Right atrium auricular region (tissue), 2 donors: ENCODE measurements at regions not wholly inside any gene's neighbourhood (a gene's known extent, or its start where the extent isn't known, plus 50 kb on each side); places are given as distances from the start of the nearest gene placed in this dataset.

ENCODE experiments used
- DNase-seq: peaks from one replicate; pipeline ENCODE4 v3.0.0-alpha.2; 2019; ENCODE audit warnings: low spot score
- H3K27ac ChIP-seq, 2 donors: fragments of 200-600 bp; sonication (generic); 1 replicate in 1 of 2; 2 replicates in 1 of 2; pipeline ENCODE4 v1.5.1; 2016 to 2019
- H3K27me3 ChIP-seq, 2 donors: fragments of 200-600 bp; sonication (generic); one replicate each; pipeline versions ENCODE4 v1.5.1 to v1.6.0; 2017 to 2019
- H3K36me3 ChIP-seq: fragments of 200-600 bp; sonication (generic); one replicate; pipeline ENCODE4 v1.5.1; 2016
- H3K4me1 ChIP-seq, 2 donors: fragments of 200-600 bp; sonication (generic); one replicate each; pipeline versions ENCODE4 v1.5.1 to v1.6.0; 2017 to 2019
- H3K4me3 ChIP-seq, 2 donors: fragments of 200-600 bp; sonication (generic); 1 replicate in 1 of 2; 2 replicates in 1 of 2; pipeline ENCODE4 v1.5.1; 2017 to 2019; ENCODE audit warnings: mild to moderate bottlenecking in 1 of 2, moderate library complexity in 1 of 2
- H3K9me3 ChIP-seq, 2 donors: fragments of 200-600 bp; sonication (generic); one replicate each; pipeline ENCODE4 v1.5.1; 2019
- TF ChIP-seq, protein P1 (sequence below), 2 donors: fragments of 200-600 bp; sonication (generic); IDR thresholded peaks; one replicate each; pipeline ENCODE4 v1.5.1; 2019; ENCODE audit warnings: antibody characterized with exemption in 2 of 2

DNA sequence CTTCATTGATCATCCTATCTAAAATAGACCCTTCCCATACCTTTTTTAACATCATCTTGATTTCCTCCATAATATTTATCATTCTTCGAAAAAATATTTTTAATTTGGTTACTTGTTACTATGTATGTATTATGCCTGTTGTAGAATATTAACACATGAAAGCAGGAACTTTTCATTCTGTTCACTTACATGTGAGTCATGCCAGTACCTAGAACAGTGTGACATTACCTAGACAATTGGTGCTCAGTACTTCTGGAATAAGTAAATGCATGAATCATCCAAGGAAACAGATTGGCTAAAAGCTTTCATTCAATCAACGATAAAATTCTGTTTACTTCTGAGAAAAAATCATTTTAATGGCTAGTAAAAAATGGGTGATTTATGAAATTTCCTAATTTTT, 76.4 kb downstream of the CXXC4 start:
- H3K27me3 ChIP-seq = no peaks in the 10 kb centered on the region
- H3K4me1 ChIP-seq = no peaks in the 10 kb centered on the region
- no peak overlapping the region for H3K4me3 ChIP-seq
- no peaks in the 10 kb centered on the region for H3K9me3 ChIP-seq
- no peaks in the 10 kb centered on the region for H3K36me3 ChIP-seq
- TF ChIP-seq, protein P1, sequence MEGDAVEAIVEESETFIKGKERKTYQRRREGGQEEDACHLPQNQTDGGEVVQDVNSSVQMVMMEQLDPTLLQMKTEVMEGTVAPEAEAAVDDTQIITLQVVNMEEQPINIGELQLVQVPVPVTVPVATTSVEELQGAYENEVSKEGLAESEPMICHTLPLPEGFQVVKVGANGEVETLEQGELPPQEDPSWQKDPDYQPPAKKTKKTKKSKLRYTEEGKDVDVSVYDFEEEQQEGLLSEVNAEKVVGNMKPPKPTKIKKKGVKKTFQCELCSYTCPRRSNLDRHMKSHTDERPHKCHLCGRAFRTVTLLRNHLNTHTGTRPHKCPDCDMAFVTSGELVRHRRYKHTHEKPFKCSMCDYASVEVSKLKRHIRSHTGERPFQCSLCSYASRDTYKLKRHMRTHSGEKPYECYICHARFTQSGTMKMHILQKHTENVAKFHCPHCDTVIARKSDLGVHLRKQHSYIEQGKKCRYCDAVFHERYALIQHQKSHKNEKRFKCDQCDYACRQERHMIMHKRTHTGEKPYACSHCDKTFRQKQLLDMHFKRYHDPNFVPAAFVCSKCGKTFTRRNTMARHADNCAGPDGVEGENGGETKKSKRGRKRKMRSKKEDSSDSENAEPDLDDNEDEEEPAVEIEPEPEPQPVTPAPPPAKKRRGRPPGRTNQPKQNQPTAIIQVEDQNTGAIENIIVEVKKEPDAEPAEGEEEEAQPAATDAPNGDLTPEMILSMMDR (IDR thresholded peaks at IDR 0.05) = no peak
- DNase-seq = no peak
- no peak overlapping the region for H3K27ac ChIP-seq

DNA sequence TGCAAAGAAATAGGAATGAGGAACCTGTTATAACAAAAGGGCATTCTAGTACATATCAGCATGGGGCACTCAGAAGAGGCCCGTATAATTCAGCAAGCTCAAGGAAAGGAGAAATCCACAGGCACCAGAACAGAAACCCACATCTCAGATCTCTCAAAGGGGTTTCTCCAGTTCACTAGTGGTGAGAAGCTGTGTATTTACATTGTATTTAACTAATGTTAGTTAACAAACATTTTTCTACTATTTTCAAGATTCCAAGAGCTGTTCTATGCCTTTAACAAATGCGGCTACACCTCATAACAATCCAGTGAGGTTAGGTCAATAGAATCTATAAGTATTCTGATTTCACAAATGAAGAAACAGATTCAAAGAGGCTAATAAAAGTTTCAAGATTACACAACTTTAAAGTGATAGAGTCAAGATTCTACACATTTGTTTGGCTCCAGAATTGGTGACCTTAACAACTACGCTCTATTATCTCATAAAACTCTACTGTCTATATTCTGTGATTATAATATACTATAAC, 77.3 kb downstream of the CXXC4 start:
- no peak overlapping the region for H3K4me3 ChIP-seq
- no peaks in the 10 kb centered on the region for H3K27me3 ChIP-seq
- TF ChIP-seq, protein P1 (IDR thresholded peaks at IDR 0.05) = no peak
- no peaks in the 10 kb centered on the region for H3K36me3 ChIP-seq
- no peaks in the 10 kb centered on the region for H3K9me3 ChIP-seq
- no peak for DNase-seq
- H3K4me1 ChIP-seq = no peaks in the 10 kb centered on the region
- H3K27ac ChIP-seq = no peak overlapping the region

DNA sequence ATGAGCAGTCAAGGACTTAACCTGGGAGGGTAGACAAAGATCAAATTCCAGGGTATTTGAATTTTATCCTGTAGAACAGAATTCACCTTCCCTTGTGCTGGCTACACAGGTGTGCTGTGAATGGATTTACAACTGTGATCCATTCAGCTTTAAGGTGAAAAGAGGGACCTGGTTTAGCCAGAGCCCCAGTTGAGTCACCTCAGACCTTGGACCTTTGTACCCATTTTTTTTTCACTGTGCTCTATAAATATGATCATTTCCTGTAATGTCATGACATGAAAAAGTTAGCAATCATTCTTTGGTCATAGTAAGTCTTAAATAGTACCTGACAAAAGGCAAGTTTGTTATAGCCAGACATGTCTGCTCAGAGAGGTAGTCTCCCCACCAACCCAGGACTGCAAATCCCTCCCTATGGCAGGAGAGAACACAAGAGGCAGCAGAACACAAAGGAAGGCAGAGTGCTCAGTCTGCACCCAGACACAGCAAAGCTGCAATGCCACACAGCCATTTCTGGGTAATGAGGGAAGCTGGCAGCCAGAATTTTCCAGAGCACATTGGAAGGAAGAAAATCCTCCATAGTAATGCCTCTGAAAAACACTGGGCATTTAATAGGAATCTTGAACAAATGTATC, 77.9 kb downstream of the CXXC4 start:
- TF ChIP-seq, protein P1 (IDR thresholded peaks at IDR 0.05) = no peak
- Histone ChIP-seq H3K4me1 (no peaks in the 10 kb centered on the region), H3K36me3 (no peaks in the 10 kb centered on the region)

DNA sequence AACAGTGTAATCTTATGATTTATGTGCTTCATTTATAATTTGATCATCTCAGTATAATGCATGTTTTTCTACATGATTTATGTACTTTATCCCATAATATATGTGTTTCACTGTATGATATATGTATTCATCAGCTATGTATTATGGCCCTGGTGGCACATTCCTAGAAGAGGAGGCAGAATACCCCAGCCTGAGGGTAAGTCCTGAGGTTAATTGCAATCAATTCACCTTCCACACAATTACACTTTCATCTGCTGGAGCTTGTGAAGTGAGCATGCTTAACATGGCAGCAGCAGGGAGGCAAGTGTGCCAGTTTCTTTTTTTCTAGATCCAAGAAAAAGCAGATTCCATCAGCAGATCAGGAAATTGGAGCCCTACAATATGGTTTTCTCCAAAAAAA, 81.2 kb downstream of the CXXC4 start:
- Histone ChIP-seq H3K9me3 (no peaks in the 10 kb centered on the region), H3K4me3 (no peak overlapping the region), H3K27me3 (no peaks in the 10 kb centered on the region), H3K4me1 (no peaks in the 10 kb centered on the region), H3K27ac (no peak overlapping the region), H3K36me3 (no peaks in the 10 kb centered on the region)
- DNase-seq = no peak
- TF ChIP-seq, protein P1 (IDR thresholded peaks at IDR 0.05) = no peak

More for the DNA sequence above, 77.9 kb downstream of the CXXC4 start:
- Histone ChIP-seq H3K9me3 (no peaks in the 10 kb centered on the region), H3K27ac (no peak overlapping the region), H3K27me3 (no peaks in the 10 kb centered on the region), H3K4me3 (no peak overlapping the region)
- DNase-seq = no peak

DNA sequence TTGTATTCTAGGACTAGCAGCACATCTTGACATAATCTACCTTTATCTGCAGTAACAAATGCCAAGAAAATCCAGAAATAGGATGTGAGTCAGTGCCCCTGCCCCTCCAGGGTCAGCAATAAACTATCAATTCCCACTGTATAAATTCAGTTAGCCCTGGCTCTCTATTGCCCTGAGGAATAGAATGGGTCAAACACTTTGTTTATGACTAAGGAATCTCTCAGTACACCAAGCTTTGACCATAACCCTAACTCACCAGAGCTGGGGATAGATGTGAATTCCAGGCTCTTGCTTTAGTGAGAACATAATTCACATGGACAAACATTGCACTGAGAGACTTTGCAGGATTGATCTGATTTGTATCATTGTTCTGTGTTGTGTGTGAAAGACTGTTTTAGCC, 82.3 kb downstream of the CXXC4 start:
- no peaks in the 10 kb centered on the region for H3K4me1 ChIP-seq
- H3K27ac ChIP-seq = no peak overlapping the region
- TF ChIP-seq, protein P1 (IDR thresholded peaks at IDR 0.05) = no peak
- DNase-seq = no peak
- H3K4me3 ChIP-seq = no peak overlapping the region
- H3K9me3 ChIP-seq = no peaks in the 10 kb centered on the region
- H3K36me3 ChIP-seq = no peaks in the 10 kb centered on the region
- no peaks in the 10 kb centered on the region for H3K27me3 ChIP-seq

DNA sequence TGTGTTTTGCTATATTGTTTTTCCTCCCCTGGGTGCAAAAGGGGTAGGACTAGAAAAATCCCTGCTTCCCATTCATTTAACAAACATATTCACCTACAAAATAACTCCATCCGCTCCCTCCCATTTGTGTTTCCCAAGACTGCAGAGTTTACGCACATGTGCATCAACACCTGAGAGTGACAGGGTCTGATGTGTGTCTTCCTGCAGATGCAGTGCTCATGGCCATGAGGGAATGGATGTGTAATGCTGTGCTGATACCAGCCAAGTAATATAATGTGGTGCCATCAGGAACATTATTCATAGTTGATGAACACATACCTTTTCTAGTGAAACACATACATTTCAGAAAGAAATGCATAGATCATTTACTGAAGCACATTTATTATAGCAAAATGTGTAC, 83.2 kb downstream of the CXXC4 start:
- Histone ChIP-seq H3K4me3 (no peak overlapping the region), H3K4me1 (no peaks in the 10 kb centered on the region), H3K9me3 (no peaks in the 10 kb centered on the region), H3K36me3 (no peaks in the 10 kb centered on the region), H3K27ac (no peak overlapping the region), H3K27me3 (no peaks in the 10 kb centered on the region)
- no peak for DNase-seq
- TF ChIP-seq, protein P1 (IDR thresholded peaks at IDR 0.05) = no peak
